SU-DHL-6 (cell line): ENCODE measurements at regions not wholly inside any gene's neighbourhood (a gene's known extent, or its start where the extent isn't known, plus 50 kb on each side); places are given as distances from the start of the nearest gene placed in this dataset.
"Not testable (repeated sequence)": the region's sequence is repeated elsewhere in the genome, so short reads cannot be mapped to it uniquely, and the experiment has no call there.

Source experiments
- H2AFZ ChIP-seq: fragments of 200-600 bp; sonication (generic); 2 replicates; pipeline ENCODE4 v1.6.1; 2014; ENCODE audit warnings: low read depth, mild to moderate bottlenecking, moderate library complexity, mixed read lengths, antibody characterized with exemption, low read length; ENCODE audit not compliant: severe bottlenecking
- H3F3A ChIP-seq: fragments of 200-600 bp; shearing (Covaris generic); 2 replicates; pipeline ENCODE4 v1.6.0; 2016; ENCODE audit warnings: antibody characterized with exemption, mild to moderate bottlenecking; ENCODE audit not compliant: insufficient read depth
- H3K27ac ChIP-seq: fragments of 200-600 bp; sonication (generic); 2 replicates; pipeline ENCODE4 v1.5.1; 2016; ENCODE audit warnings: low read depth, mild to moderate bottlenecking, low read length, moderate library complexity, mixed read lengths
- H3K27me3 ChIP-seq: fragments of 200-600 bp; sonication (generic), shearing (Covaris generic); 2 replicates; pipeline ENCODE4 v1.6.0; 2014; ENCODE audit warnings: mild to moderate bottlenecking, low read length
- H3K36me3 ChIP-seq: fragments of 200-600 bp; sonication (generic); 2 replicates; pipeline ENCODE4 v1.6.1; 2014; ENCODE audit warnings: mild to moderate bottlenecking, low read length, mixed read lengths
- H3K4me2 ChIP-seq: fragments of 300-600, 200-600 bp; shearing (Covaris generic), sonication (generic); 2 replicates; pipeline ENCODE4 v1.6.0; 2014; ENCODE audit warnings: low read length, low read depth, mild to moderate bottlenecking; ENCODE audit not compliant: poor library complexity, severe bottlenecking
- H3K4me3 ChIP-seq: fragments of 200-600 bp; sonication (generic); 2 replicates; pipeline ENCODE4 v1.5.1; 2014; ENCODE audit warnings: antibody characterized with exemption, low read length, mild to moderate bottlenecking, mixed read lengths; ENCODE audit not compliant: insufficient read depth, poor library complexity, severe bottlenecking
- H3K79me2 ChIP-seq: fragments of 200-600 bp; sonication (generic); 2 replicates; pipeline ENCODE4 v1.6.1; 2014; ENCODE audit warnings: mild to moderate bottlenecking, low read length, moderate library complexity; ENCODE audit not compliant: insufficient read depth
- H3K9ac ChIP-seq: fragments of 200-600 bp; sonication (generic); 2 replicates; pipeline ENCODE4 v1.7.0; 2014; ENCODE audit warnings: mild to moderate bottlenecking, low read length
- H3K9me2 ChIP-seq: fragments of 200-600 bp; sonication (generic); replicated peaks from 2 replicates; pipeline ENCODE4 v1.6.1; 2014; ENCODE audit warnings: low read length; ENCODE audit not compliant: insufficient read depth
- H3K9me3 ChIP-seq: fragments of 200-600 bp; sonication (generic); 2 replicates; pipeline ENCODE4 v1.6.1; 2014; ENCODE audit warnings: low read length, mixed read lengths; ENCODE audit not compliant: insufficient read depth
- H4K20me1 ChIP-seq: fragments of 200-600 bp; sonication (generic); 2 replicates; pipeline ENCODE4 v1.6.1; 2014; ENCODE audit warnings: low read depth, mild to moderate bottlenecking, antibody characterized with exemption, low read length, moderate library complexity, mixed read lengths
- EZH2phosphoT487 ChIP-seq: fragments of 200-600 bp; sonication (generic), shearing (Covaris generic); conservative IDR thresholded peaks from 2 replicates; pipeline ENCODE4 v1.6.1; 2018; ENCODE audit warnings: mild to moderate bottlenecking, antibody characterized with exemption, low read length, moderate library complexity, mixed read lengths
- TF ChIP-seq, protein P1 (sequence below): fragments of 200-600 bp; sonication (generic); IDR thresholded peaks from one replicate; pipeline ENCODE4 v1.5.1; 2017; ENCODE audit warnings: antibody characterized with exemption, mild to moderate bottlenecking, low read length, moderate library complexity; ENCODE audit not compliant: insufficient read depth, poor library complexity, severe bottlenecking

- Histone ChIP-seq H3K9me3 (no peaks in the 10 kb centered on the region), H3K27me3 (no peaks in the 10 kb centered on the region)
- TF ChIP-seq, protein P1, sequence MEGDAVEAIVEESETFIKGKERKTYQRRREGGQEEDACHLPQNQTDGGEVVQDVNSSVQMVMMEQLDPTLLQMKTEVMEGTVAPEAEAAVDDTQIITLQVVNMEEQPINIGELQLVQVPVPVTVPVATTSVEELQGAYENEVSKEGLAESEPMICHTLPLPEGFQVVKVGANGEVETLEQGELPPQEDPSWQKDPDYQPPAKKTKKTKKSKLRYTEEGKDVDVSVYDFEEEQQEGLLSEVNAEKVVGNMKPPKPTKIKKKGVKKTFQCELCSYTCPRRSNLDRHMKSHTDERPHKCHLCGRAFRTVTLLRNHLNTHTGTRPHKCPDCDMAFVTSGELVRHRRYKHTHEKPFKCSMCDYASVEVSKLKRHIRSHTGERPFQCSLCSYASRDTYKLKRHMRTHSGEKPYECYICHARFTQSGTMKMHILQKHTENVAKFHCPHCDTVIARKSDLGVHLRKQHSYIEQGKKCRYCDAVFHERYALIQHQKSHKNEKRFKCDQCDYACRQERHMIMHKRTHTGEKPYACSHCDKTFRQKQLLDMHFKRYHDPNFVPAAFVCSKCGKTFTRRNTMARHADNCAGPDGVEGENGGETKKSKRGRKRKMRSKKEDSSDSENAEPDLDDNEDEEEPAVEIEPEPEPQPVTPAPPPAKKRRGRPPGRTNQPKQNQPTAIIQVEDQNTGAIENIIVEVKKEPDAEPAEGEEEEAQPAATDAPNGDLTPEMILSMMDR = no peak
- TF ChIP-seq EZH2phosphoT487 = no peak
Observed at GRCh38 chr5:39691136-39691535, 266.4 kb upstream of the DAB2 start.

DNA sequence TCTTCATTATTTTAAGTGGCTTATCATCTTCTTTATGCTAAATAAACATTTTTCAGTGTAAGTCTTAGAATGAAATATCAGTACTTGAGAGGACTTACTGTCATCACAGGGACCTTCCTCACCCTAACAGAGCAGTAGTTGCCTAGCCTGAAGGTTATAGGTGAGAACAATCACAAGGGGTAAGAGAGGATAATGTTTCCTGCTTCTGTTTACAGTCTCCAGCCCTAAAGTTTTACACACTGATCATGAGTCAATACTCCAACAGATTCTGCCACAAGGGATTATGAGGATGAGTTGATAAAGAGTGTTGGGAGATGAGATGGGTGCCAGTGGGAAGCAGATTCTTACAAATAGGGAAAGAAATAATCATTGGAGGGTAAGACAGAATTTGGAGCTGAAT is 265.1 kb upstream of the DAB2 start:
- no peaks in the 10 kb centered on the region for H3F3A ChIP-seq

More at GRCh38 chr5:39691136-39691535, 266.4 kb upstream of the DAB2 start:
- Histone ChIP-seq H3K9me2 (no peaks in the 10 kb centered on the region), H3K9ac (no peak overlapping the region), H3K36me3 (no peaks in the 10 kb centered on the region), H3K79me2 (no peaks in the 10 kb centered on the region), H3F3A (no peaks in the 10 kb centered on the region), H4K20me1 (no peaks in the 10 kb centered on the region), H3K4me2 (no peak overlapping the region), H3K4me3 (no peak overlapping the region), H3K27ac (no peak overlapping the region), H2AFZ (no peak overlapping the region)

GRCh38 chr5:39687924-39688323 is 263.1 kb upstream of the DAB2 start:
- not testable (repeated sequence) for H3K36me3 ChIP-seq, H3K27me3 ChIP-seq, H3K9ac ChIP-seq, H3K9me2 ChIP-seq, H3K79me2 ChIP-seq, H4K20me1 ChIP-seq, H2AFZ ChIP-seq, H3F3A ChIP-seq, H3K4me2 ChIP-seq, H3K4me3 ChIP-seq, H3K27ac ChIP-seq, H3K9me3 ChIP-seq

More for the DNA sequence above, 265.1 kb upstream of the DAB2 start:
- H3K9ac ChIP-seq = no peak overlapping the region
- no peaks in the 10 kb centered on the region for H4K20me1 ChIP-seq
- no peak overlapping the region for H3K4me3 ChIP-seq
- no peaks in the 10 kb centered on the region for H3K9me3 ChIP-seq
- no peaks in the 10 kb centered on the region for H3K79me2 ChIP-seq
- H3K27ac ChIP-seq = no peak overlapping the region
- H3K4me2 ChIP-seq = no peak overlapping the region
- no peaks in the 10 kb centered on the region for H3K9me2 ChIP-seq
- H2AFZ ChIP-seq = no peak overlapping the region
- H3K27me3 ChIP-seq = no peaks in the 10 kb centered on the region
- TF ChIP-seq, protein P1 = no peak
- no peak for TF ChIP-seq EZH2phosphoT487
- H3K36me3 ChIP-seq = no peaks in the 10 kb centered on the region

DNA sequence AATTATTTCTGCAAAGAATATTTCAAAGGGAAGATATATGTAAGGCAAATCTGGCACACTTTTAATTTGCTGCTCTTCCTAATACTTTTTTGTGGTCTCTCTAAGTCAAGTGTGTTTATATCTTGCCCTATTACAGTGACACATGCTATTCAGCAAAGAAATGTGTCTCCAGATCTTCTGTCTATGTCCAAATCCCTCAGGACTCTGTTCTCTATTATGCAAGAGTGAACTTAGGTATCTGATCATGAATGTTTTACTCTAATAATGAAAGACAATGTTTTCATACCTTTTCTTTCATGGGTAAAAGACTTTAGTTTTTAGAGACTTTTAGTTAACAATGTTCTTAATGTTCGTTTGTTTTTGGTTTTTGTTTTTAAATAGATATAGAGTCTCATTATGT is 255.4 kb upstream of the DAB2 start:
- H3K27me3 ChIP-seq = no peaks in the 10 kb centered on the region
- H2AFZ ChIP-seq = no peak overlapping the region
- no peaks in the 10 kb centered on the region for H3K79me2 ChIP-seq
- no peak overlapping the region for H3K4me2 ChIP-seq
- no peak overlapping the region for H3K27ac ChIP-seq
- no peaks in the 10 kb centered on the region for H3K36me3 ChIP-seq
- no peaks in the 10 kb centered on the region for H3F3A ChIP-seq
- H4K20me1 ChIP-seq = no peaks in the 10 kb centered on the region
- H3K4me3 ChIP-seq = no peak overlapping the region
- no peaks in the 10 kb centered on the region for H3K9me3 ChIP-seq
- H3K9ac ChIP-seq = no peak overlapping the region
- TF ChIP-seq, protein P1 = no peak
- TF ChIP-seq EZH2phosphoT487 = no peak
- no peaks in the 10 kb centered on the region for H3K9me2 ChIP-seq
